ENCODE measurements at regions not wholly inside any gene's neighbourhood (a gene's known extent, or its start where the extent isn't known, plus 50 kb on each side); places are given as distances from the start of the nearest gene placed in this dataset.

- TF ChIP-seq CTCF (IDR thresholded peaks at IDR 0.05) (no peak), POLR2A (IDR thresholded peaks at IDR 0.05) (no peak), POLR2AphosphoS5 (IDR thresholded peaks at IDR 0.05) (no peak)
These were observed 952.2 kb downstream of the TUSC7 start for GRCh38 chr3:117661818-117662095.

All from prostate gland (tissue), 2 donors.